ENCODE measurements at regions not wholly inside any gene's neighbourhood (a gene's known extent, or its start where the extent isn't known, plus 50 kb on each side); places are given as distances from the start of the nearest gene placed in this dataset.

GRCh38 chr4:101500742-101501141 lies 153.4 kb upstream of the PPP3CA start:
- TF ChIP-seq, protein P1, sequence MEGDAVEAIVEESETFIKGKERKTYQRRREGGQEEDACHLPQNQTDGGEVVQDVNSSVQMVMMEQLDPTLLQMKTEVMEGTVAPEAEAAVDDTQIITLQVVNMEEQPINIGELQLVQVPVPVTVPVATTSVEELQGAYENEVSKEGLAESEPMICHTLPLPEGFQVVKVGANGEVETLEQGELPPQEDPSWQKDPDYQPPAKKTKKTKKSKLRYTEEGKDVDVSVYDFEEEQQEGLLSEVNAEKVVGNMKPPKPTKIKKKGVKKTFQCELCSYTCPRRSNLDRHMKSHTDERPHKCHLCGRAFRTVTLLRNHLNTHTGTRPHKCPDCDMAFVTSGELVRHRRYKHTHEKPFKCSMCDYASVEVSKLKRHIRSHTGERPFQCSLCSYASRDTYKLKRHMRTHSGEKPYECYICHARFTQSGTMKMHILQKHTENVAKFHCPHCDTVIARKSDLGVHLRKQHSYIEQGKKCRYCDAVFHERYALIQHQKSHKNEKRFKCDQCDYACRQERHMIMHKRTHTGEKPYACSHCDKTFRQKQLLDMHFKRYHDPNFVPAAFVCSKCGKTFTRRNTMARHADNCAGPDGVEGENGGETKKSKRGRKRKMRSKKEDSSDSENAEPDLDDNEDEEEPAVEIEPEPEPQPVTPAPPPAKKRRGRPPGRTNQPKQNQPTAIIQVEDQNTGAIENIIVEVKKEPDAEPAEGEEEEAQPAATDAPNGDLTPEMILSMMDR (IDR thresholded peaks at IDR 0.05): no peak

GRCh38 chr4:101475246-101475645 lies 127.9 kb upstream of the PPP3CA start:
- TF ChIP-seq, protein P1 (IDR thresholded peaks at IDR 0.05): no peak

DNA sequence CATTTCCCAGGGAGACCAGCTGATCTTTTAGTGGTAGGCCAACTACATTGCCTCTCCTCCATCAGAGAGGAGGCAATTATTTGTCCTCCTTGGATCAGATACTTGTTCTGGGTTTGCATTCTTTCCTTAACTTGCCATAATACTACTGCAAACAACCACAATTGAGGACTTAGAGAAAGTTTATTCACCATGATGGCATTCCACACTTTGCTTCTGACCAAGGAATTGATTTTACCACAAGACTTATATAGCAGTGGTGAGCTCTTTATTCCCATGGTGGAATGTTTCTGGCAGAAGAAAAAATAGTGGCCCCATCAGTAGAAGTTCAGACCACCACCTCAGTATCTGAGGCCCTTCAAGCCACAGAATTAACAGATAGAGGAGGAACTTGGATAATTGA lies 123.9 kb upstream of the PPP3CA start:
- TF ChIP-seq, protein P1 (IDR thresholded peaks at IDR 0.05): no peak

GRCh38 chr4:101464596-101464995 lies 117.3 kb upstream of the PPP3CA start:
- TF ChIP-seq, protein P1 (IDR thresholded peaks at IDR 0.05): no peak

- TF ChIP-seq, protein P1 (IDR thresholded peaks at IDR 0.05): no peak
These were observed 111.6 kb upstream of the PPP3CA start for GRCh38 chr4:101458914-101459313.

- TF ChIP-seq, protein P1 (IDR thresholded peaks at IDR 0.05): no peak
These were observed 111.1 kb upstream of the PPP3CA start for GRCh38 chr4:101458473-101458872.

DNA sequence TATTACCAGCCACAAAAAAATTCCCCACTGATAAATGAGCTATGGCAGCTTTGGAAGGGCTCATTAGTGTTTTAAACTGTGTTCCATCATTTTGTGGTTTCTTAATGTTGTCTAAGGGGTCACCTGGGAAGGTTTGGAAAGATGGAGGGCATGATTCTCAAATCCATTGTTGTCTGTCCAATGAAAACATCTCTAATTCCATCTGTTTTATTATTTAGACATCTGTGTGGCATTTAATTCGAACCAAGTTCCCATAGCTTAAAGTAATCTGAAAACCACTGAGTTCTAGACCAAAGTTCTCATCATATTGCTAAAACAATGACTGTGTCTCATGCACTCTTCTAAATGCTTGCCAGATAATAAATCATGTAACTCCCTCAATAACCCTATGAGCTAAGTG lies 103.8 kb upstream of the PPP3CA start:
- TF ChIP-seq, protein P1 (IDR thresholded peaks at IDR 0.05): no peak

GRCh38 chr4:101441446-101441845 lies 94.1 kb upstream of the PPP3CA start:
- TF ChIP-seq, protein P1 (IDR thresholded peaks at IDR 0.05): no peak

Data from LNCAP (cell line).